H1 (cell line): ENCODE measurements at regions not wholly inside any gene's neighbourhood (a gene's known extent, or its start where the extent isn't known, plus 50 kb on each side); places are given as distances from the start of the nearest gene placed in this dataset.

Experiments
- CTCF ChIA-PET: fragments of 300-600 bp; sonication (Branson Sonifier 250); formaldehyde crosslinking; loops from one replicate; lab custom pipeline; 2021; ENCODE audit not compliant: partially characterized antibody; lab: Charles Lee
- POLR2A ChIA-PET: fragments of 300-600 bp; sonication (Branson Sonifier 250); formaldehyde crosslinking; loops from one replicate; lab custom pipeline; 2021; ENCODE audit warnings: inconsistent platforms; ENCODE audit not compliant: partially characterized antibody; lab: Charles Lee
- DNase-seq, 2 experiments: peaks; one replicate each; pipeline versions ENCODE4 v3.0.0 to v3.0.0-alpha.2; 2010 to 2022; ENCODE audit warnings: low spot score in 2 of 2, low read depth in 1 of 2, mixed read lengths in 1 of 2
- FAIRE-seq: peaks from 2 replicates; lab custom pipeline; 2011; peaks lifted over from hg19 to GRCh38; lab: Jason Lieb, UNC
- H2AFZ ChIP-seq: 2 replicates; pipeline ENCODE4 v1.8.1; 2012; ENCODE audit warnings: low read length, inconsistent platforms
- H2AK5ac ChIP-seq: 2 replicates; pipeline ENCODE4 v1.6.1; 2013; ENCODE audit warnings: low read depth, low read length
- H2BK120ac ChIP-seq: replicated peaks from 2 replicates; pipeline ENCODE3; 2013; ENCODE audit warnings: low read depth, low read length, inconsistent platforms
- H2BK12ac ChIP-seq: 2 replicates; pipeline ENCODE4 v1.6.1; 2013; ENCODE audit warnings: low read depth, low read length
- H2BK15ac ChIP-seq: 2 replicates; pipeline ENCODE4 v1.6.1; 2013; ENCODE audit warnings: low read length
- H2BK20ac ChIP-seq: 2 replicates; pipeline ENCODE4 v1.6.1; 2013; ENCODE audit warnings: low read length
- H2BK5ac ChIP-seq: 2 replicates; pipeline ENCODE4 v1.6.1; 2013; ENCODE audit warnings: low read depth, low read length
- H3K14ac ChIP-seq: 2 replicates; pipeline ENCODE4 v1.6.1; 2013; ENCODE audit warnings: inconsistent platforms; ENCODE audit not compliant: insufficient read length
- H3K18ac ChIP-seq: 2 replicates; pipeline ENCODE4 v1.6.1; 2013; ENCODE audit warnings: low read length; ENCODE audit errors: extremely low read depth
- H3K23ac ChIP-seq: 2 replicates; pipeline ENCODE4 v1.6.1; 2013; ENCODE audit warnings: inconsistent platforms; ENCODE audit not compliant: insufficient read length
- H3K23me2 ChIP-seq: 2 replicates; pipeline ENCODE4 v1.6.1; 2013; ENCODE audit warnings: low read depth, low read length
- H3K27ac ChIP-seq: 2 replicates; pipeline ENCODE4 v1.6.1; 2011; ENCODE audit warnings: low read depth, low read length, inconsistent platforms
- H3K27me3 ChIP-seq, 4 experiments: replicated peaks in 1 of 4; 1 replicate in 1 of 4; 2 replicates in 3 of 4; pipeline versions ENCODE4 v1.6.1 to v1.8.1; 2011 to 2013; ENCODE audit warnings: low read length in 3 of 4, mild to moderate bottlenecking in 3 of 4, inconsistent platforms in 2 of 4, mixed read lengths in 2 of 4, moderate library complexity in 1 of 4; ENCODE audit not compliant: control insufficient read depth in 3 of 4, insufficient read depth in 3 of 4; ENCODE audit errors: extremely low read depth in 1 of 4
- H3K36me3 ChIP-seq, 4 experiments: 2 replicates each; pipeline versions ENCODE4 v1.6.1 to v1.8.1; 2011 to 2013; ENCODE audit warnings: mild to moderate bottlenecking in 4 of 4, low read length in 3 of 4, moderate library complexity in 2 of 4, control low read depth in 1 of 4, inconsistent platforms in 1 of 4; ENCODE audit not compliant: insufficient read depth in 4 of 4, control insufficient read depth in 2 of 4
- H3K4ac ChIP-seq: replicated peaks from 2 replicates; pipeline ENCODE3; 2013; ENCODE audit warnings: low read length, low read depth, mixed read lengths, inconsistent platforms; ENCODE audit not compliant: insufficient read length
- H3K4me1 ChIP-seq, 4 experiments: replicated peaks in 1 of 4; 1 replicate in 1 of 4; 2 replicates in 3 of 4; pipeline versions ENCODE4 v1.6.1 to v1.8.1; 2011 to 2013; ENCODE audit warnings: low read length in 3 of 4, inconsistent platforms in 2 of 4, mixed read lengths in 1 of 4; ENCODE audit not compliant: insufficient read depth in 4 of 4, control insufficient read depth in 3 of 4
- H3K4me2 ChIP-seq, 2 experiments: 2 replicates each; pipeline versions ENCODE4 v1.6.1 to v1.8.1; 2011 to 2013; ENCODE audit warnings: low read depth in 2 of 2, low read length in 2 of 2, control low read depth in 1 of 2, inconsistent platforms in 1 of 2, mild to moderate bottlenecking in 1 of 2; ENCODE audit not compliant: insufficient read depth in 1 of 2
- H3K4me3 ChIP-seq, 4 experiments: fragments of 200-600, 300-600 bp in 1 of 4; sonication (generic), shearing (Covaris generic), sonication (Bioruptor Twin) in 1 of 4; 2 replicates each; pipeline versions ENCODE4 v1.5.1 to v1.8.1; 2011 to 2016; ENCODE audit warnings: low read length in 4 of 4, low read depth in 3 of 4, control low read depth in 2 of 4, inconsistent platforms in 2 of 4, mild to moderate bottlenecking in 2 of 4, mixed read lengths in 1 of 4, moderate library complexity in 1 of 4; ENCODE audit not compliant: insufficient read depth in 2 of 4; ENCODE audit errors: extremely low read depth in 1 of 4
- H3K56ac ChIP-seq: replicated peaks from 2 replicates; pipeline ENCODE3; 2013; ENCODE audit warnings: low read depth, mild to moderate bottlenecking, mixed read lengths, low read length, inconsistent platforms; ENCODE audit not compliant: insufficient read length
- H3K79me1 ChIP-seq: 2 replicates; pipeline ENCODE4 v1.6.1; 2013; ENCODE audit warnings: low read depth, low read length, control low read depth
- H3K79me2 ChIP-seq, 2 experiments: 2 replicates each; pipeline versions ENCODE4 v1.6.1 to v1.8.1; 2012 to 2013; ENCODE audit warnings: low read length in 2 of 2, mild to moderate bottlenecking in 2 of 2, inconsistent platforms in 1 of 2; ENCODE audit not compliant: insufficient read depth in 2 of 2, control insufficient read depth in 1 of 2
- H3K9ac ChIP-seq, 4 experiments: replicated peaks in 1 of 4; 1 replicate in 1 of 4; 2 replicates in 3 of 4; pipeline versions ENCODE4 v1.6.1 to v1.8.1; 2011 to 2013; ENCODE audit warnings: low read depth in 3 of 4, low read length in 3 of 4, control low read depth in 2 of 4, mild to moderate bottlenecking in 2 of 4, moderate library complexity in 2 of 4, inconsistent platforms in 1 of 4; ENCODE audit errors: extremely low read depth in 1 of 4
- H3K9me3 ChIP-seq, 2 experiments: 2 replicates each; pipeline versions ENCODE4 v1.6.1 to v1.8.1; 2012 to 2013; ENCODE audit warnings: mild to moderate bottlenecking in 2 of 2, moderate library complexity in 2 of 2, control low read depth in 1 of 2, inconsistent platforms in 1 of 2, low read depth in 1 of 2, low read length in 1 of 2, mixed read lengths in 1 of 2; ENCODE audit not compliant: insufficient read depth in 2 of 2
- H4K20me1 ChIP-seq, 2 experiments: replicated peaks in 1 of 2; 2 replicates each; pipeline versions ENCODE3 to v1.8.1; 2011 to 2013; ENCODE audit warnings: inconsistent platforms in 2 of 2, low read length in 2 of 2, mild to moderate bottlenecking in 1 of 2; ENCODE audit not compliant: insufficient read depth in 2 of 2, control insufficient read depth in 1 of 2
- H4K5ac ChIP-seq: 2 replicates; pipeline ENCODE4 v1.6.1; 2013; ENCODE audit warnings: low read length, low read depth, mixed read lengths, inconsistent platforms; ENCODE audit not compliant: insufficient read length
- H4K8ac ChIP-seq: 2 replicates; pipeline ENCODE4 v1.8.0; 2013; ENCODE audit warnings: mild to moderate bottlenecking, moderate library complexity, low read length, inconsistent platforms; ENCODE audit not compliant: insufficient read depth; ENCODE audit errors: extremely low read depth
- H4K91ac ChIP-seq: replicated peaks from 2 replicates; pipeline ENCODE3; 2013; ENCODE audit warnings: low read length, mixed read lengths, inconsistent platforms; ENCODE audit not compliant: insufficient read length
- EP300 ChIP-seq, 2 experiments: IDR thresholded peaks; 1 replicate in 1 of 2; 2 replicates in 1 of 2; pipeline ENCODE4 v1.6.1; 2011 to 2012; ENCODE audit warnings: low read depth in 2 of 2, low read length in 2 of 2, mild to moderate bottlenecking in 2 of 2, borderline replicate concordance in 1 of 2, inconsistent platforms in 1 of 2, moderate library complexity in 1 of 2
- WGBS, 2 experiments: shearing (Covaris generic) in 1 of 2; methylation state at CpG; one replicate each; pipeline versions ENCODE4 v1.1.6 to v1.1.7; 2013 to 2015; ENCODE audit warnings: low lambda C conversion rate in 2 of 2, mixed read lengths in 2 of 2, inconsistent platforms in 1 of 2, low coverage in 1 of 2, missing lambda C conversion rate in 1 of 2; ENCODE audit not compliant: insufficient replicate concordance in 2 of 2, insufficient coverage in 1 of 2, insufficient read length in 1 of 2; ENCODE audit errors: extremely low coverage in 1 of 2, missing lambda C conversion rate in 1 of 2; 5-methylcytosine and 5-hydroxymethylcytosine counted together

DNA sequence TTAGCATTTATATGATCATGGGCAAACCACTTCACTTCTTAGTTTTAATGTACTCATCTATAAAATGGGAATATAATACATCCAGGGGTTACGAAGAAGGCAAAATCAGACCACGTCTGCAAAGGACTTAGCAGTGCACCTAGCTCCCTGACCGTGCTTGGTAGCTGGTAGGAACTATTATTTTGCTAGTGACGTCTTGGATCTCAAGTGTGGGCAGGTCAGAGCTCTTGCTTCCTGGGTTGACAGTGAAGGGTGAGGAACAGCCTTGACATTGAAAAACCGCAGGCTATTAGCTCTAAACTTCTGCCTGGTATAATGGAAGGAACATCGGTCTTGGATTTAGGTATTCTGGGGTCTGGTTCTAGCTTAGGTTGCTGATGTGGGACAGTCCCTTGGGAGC lies 89.3 kb upstream of the MED13L start:
- Histone ChIP-seq H3K23me2 (no peaks in the 10 kb centered on the region), H3K4me3 (no peak overlapping the region), H2BK120ac (no peak overlapping the region), H4K8ac (no peak overlapping the region), H2BK12ac (no peak overlapping the region), H3K4me2 (no peak overlapping the region), H4K5ac (no peak overlapping the region), H3K4me1 (no peaks in the 10 kb centered on the region), H3K79me1 (no peaks in the 10 kb centered on the region), H3K9me3 (no peaks in the 10 kb centered on the region), H4K91ac (no peak overlapping the region), H3K18ac (no peak overlapping the region), H3K27me3 (peaks cover 0 to 2% (median 0%) of the 10 kb centered on the region in 4 experiments; a peak in 1 of 7 replicates), H3K4ac (no peak overlapping the region), H3K14ac (no peak overlapping the region), H2AFZ (no peak overlapping the region), H4K20me1 (no peaks in the 10 kb centered on the region), H2BK15ac (no peak overlapping the region), H3K23ac (no peak overlapping the region), H3K56ac (no peak overlapping the region), H3K27ac (no peak overlapping the region), H3K79me2 (no peaks in the 10 kb centered on the region), H2BK20ac (no peak overlapping the region), H2AK5ac (no peak overlapping the region), H3K9ac (no peak overlapping the region), H3K36me3 (no peaks in the 10 kb centered on the region), H2BK5ac (no peak overlapping the region)
- no peak for TF ChIP-seq EP300 (IDR thresholded peaks at IDR 0.05; ENCODE audit: borderline replicate concordance in 1 of 2, low read depth in 2 of 2, low read length in 2 of 2)
- POLR2A ChIA-PET: interaction anchor here (1.0 to 1.4 kb wide), 2 partner anchors 10 to 16 kb away, joined by 3 to 4 read pairs; no protein-coding TSS in a partner anchor
- FAIRE-seq (no peak), DNase-seq (no peak)
- CTCF ChIA-PET: interaction anchor here (1.6 kb wide), 1 partner anchor 27 kb away, joined by 4 read pairs; no protein-coding TSS in a partner anchor
- 87% methylated on average over 6 of the region's 6 CpGs; no CpG with 5 or more reads in 1 of the 2 experiments for WGBS, 2 experiments
